OCI-LY1 (cell line): ENCODE measurements at regions not wholly inside any gene's neighbourhood (a gene's known extent, or its start where the extent isn't known, plus 50 kb on each side); places are given as distances from the start of the nearest gene placed in this dataset.

ENCODE experiments used
- H2AFZ ChIP-seq: fragments of 200-600 bp; sonication (generic), shearing (Covaris generic); 2 replicates; pipeline ENCODE4 v1.6.0; 2014; ENCODE audit warnings: antibody characterized with exemption, mild to moderate bottlenecking, low read length
- H3F3A ChIP-seq: fragments of 200-600 bp; sonication (generic), shearing (Covaris generic); 2 replicates; pipeline ENCODE4 v1.6.0; 2014; ENCODE audit warnings: mild to moderate bottlenecking, antibody characterized with exemption, low read length, moderate library complexity; ENCODE audit not compliant: insufficient read depth
- H3K27ac ChIP-seq: fragments of 200-600 bp; sonication (generic); 2 replicates; pipeline ENCODE4 v1.5.1; 2014; ENCODE audit warnings: low read length, mixed run types, mild to moderate bottlenecking, low read depth; ENCODE audit not compliant: poor library complexity, severe bottlenecking
- H3K27me3 ChIP-seq: fragments of 200-600 bp; sonication (generic); 2 replicates; pipeline ENCODE4 v1.6.0; 2014; ENCODE audit warnings: antibody characterized with exemption, mild to moderate bottlenecking, low read length, moderate library complexity; ENCODE audit not compliant: insufficient read depth
- H3K36me3 ChIP-seq: fragments of 200-600 bp; sonication (generic); 2 replicates; pipeline ENCODE4 v1.6.1; 2014; ENCODE audit warnings: mild to moderate bottlenecking, antibody characterized with exemption, low read length, moderate library complexity, mixed read lengths; ENCODE audit not compliant: insufficient read depth
- H3K4me1 ChIP-seq: fragments of 200-600 bp; sonication (generic); 2 replicates; pipeline ENCODE4 v1.5.1; 2014; ENCODE audit warnings: mild to moderate bottlenecking, low read length, moderate library complexity; ENCODE audit not compliant: insufficient read depth, severe bottlenecking
- H3K4me2 ChIP-seq: fragments of 200-600 bp; sonication (generic), shearing (Covaris generic); 2 replicates; pipeline ENCODE4 v1.6.1; 2014; ENCODE audit warnings: low read length
- H3K4me3 ChIP-seq: fragments of 200-600 bp; sonication (generic); 2 replicates; pipeline ENCODE4 v1.5.1; 2014; ENCODE audit warnings: low read length, low read depth, mild to moderate bottlenecking, mixed read lengths; ENCODE audit not compliant: poor library complexity, severe bottlenecking
- H3K79me2 ChIP-seq: fragments of 200-600 bp; shearing (Covaris generic); 2 replicates; pipeline ENCODE4 v1.6.1; 2016; ENCODE audit warnings: mixed run types, low read length, mixed read lengths; ENCODE audit not compliant: insufficient read depth
- H3K9ac ChIP-seq: fragments of 200-600 bp; sonication (generic), shearing (Covaris generic); 2 replicates; pipeline ENCODE4 v1.6.1; 2014; ENCODE audit warnings: mild to moderate bottlenecking, low read length, mixed read lengths
- H3K9me2 ChIP-seq: fragments of 200-600 bp; sonication (generic), shearing (Covaris generic); 2 replicates; pipeline ENCODE4 v1.6.1; 2014; ENCODE audit warnings: low read depth, mild to moderate bottlenecking, low read length, mixed read lengths
- H3K9me3 ChIP-seq: fragments of 200-600 bp; shearing (Covaris generic); 2 replicates; pipeline ENCODE4 v1.6.1; 2014; ENCODE audit warnings: low read length, mixed read lengths
- H4K20me1 ChIP-seq: fragments of 200-600 bp; sonication (generic), shearing (Covaris generic); 2 replicates; pipeline ENCODE4 v1.6.0; 2016; ENCODE audit warnings: mild to moderate bottlenecking, low read length; ENCODE audit not compliant: insufficient read depth
- EZH2 ChIP-seq: fragments of 200-600 bp; sonication (generic), shearing (Covaris generic); IDR thresholded peaks from 2 replicates; pipeline ENCODE4 v1.8.0; 2017; ENCODE audit warnings: borderline replicate concordance, mixed run types, mild to moderate bottlenecking, antibody characterized with exemption, low read length, moderate library complexity, mixed read lengths
- TF ChIP-seq, protein P1 (sequence below): fragments of 200-600 bp; sonication (generic), shearing (Covaris generic); IDR thresholded peaks from 2 replicates; pipeline ENCODE4 v1.5.1; 2017; ENCODE audit warnings: mild to moderate bottlenecking, antibody characterized with exemption, low read length, moderate library complexity, mixed read lengths

DNA sequence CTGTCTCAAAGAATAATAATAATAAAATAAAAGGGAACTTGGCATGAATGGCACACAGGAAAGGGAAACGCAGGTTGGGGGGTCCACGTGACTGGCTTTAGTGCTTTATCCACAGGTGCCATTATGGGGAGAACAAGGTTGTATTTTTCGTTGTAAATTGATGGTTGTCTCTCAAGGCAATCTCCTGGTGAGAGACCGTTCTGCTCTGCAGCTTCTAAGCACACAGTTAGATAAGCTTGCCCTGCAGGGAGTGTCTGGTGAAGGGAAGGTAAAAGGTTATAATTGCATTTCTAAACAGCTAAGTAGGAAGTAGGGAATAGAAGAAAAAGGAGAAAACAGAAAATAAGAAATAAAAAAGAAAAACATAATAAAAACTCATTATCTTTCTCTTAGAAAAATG is 69.1 kb upstream of the CPSF6 start:
- Histone ChIP-seq H3K79me2 (no peaks in the 10 kb centered on the region), H2AFZ (no peak overlapping the region), H3K4me3 (no peak overlapping the region), H3K9me2 (no peaks in the 10 kb centered on the region), H3K9me3 (no peaks in the 10 kb centered on the region), H3K4me2 (no peak overlapping the region), H3K9ac (no peak overlapping the region), H3K4me1 (no peaks in the 10 kb centered on the region), H4K20me1 (no peaks in the 10 kb centered on the region), H3K27ac (no peak overlapping the region), H3K36me3 (no peaks in the 10 kb centered on the region), H3K27me3 (no peaks in the 10 kb centered on the region), H3F3A (no peaks in the 10 kb centered on the region)
- TF ChIP-seq EZH2: no peak
- TF ChIP-seq, protein P1, sequence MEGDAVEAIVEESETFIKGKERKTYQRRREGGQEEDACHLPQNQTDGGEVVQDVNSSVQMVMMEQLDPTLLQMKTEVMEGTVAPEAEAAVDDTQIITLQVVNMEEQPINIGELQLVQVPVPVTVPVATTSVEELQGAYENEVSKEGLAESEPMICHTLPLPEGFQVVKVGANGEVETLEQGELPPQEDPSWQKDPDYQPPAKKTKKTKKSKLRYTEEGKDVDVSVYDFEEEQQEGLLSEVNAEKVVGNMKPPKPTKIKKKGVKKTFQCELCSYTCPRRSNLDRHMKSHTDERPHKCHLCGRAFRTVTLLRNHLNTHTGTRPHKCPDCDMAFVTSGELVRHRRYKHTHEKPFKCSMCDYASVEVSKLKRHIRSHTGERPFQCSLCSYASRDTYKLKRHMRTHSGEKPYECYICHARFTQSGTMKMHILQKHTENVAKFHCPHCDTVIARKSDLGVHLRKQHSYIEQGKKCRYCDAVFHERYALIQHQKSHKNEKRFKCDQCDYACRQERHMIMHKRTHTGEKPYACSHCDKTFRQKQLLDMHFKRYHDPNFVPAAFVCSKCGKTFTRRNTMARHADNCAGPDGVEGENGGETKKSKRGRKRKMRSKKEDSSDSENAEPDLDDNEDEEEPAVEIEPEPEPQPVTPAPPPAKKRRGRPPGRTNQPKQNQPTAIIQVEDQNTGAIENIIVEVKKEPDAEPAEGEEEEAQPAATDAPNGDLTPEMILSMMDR: no peak

DNA sequence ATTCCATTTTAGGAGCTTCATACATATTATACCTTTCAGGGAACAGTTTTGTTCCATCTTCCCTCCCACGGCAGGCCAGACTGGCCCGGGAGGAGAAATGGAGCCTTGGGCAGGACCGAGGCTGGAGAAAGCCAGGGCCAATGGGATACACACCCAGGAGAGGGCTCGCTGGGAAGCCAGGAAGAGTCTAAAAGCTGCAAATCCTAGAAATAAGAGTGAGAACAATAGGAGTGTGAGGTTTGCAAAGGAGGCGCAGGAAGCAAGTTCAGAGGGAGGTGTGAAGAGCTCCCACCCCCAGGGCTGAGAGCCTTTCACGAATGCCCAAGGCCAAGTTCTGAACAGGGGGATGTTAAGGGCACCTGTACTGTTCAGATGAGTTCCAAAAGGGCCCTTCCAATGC is 67.5 kb upstream of the CPSF6 start:
- no peaks in the 10 kb centered on the region for H3K36me3 ChIP-seq
- H3K4me3 ChIP-seq: no peak overlapping the region
- no peaks in the 10 kb centered on the region for H3K4me1 ChIP-seq
- H3K27me3 ChIP-seq: no peaks in the 10 kb centered on the region
- no peaks in the 10 kb centered on the region for H4K20me1 ChIP-seq
- H3F3A ChIP-seq: no peaks in the 10 kb centered on the region
- H3K4me2 ChIP-seq: no peak overlapping the region
- H3K9me3 ChIP-seq: no peaks in the 10 kb centered on the region
- TF ChIP-seq, protein P1: no peak
- no peak for TF ChIP-seq EZH2
- no peak overlapping the region for H3K9ac ChIP-seq
- H2AFZ ChIP-seq: no peak overlapping the region
- no peaks in the 10 kb centered on the region for H3K9me2 ChIP-seq
- no peak overlapping the region for H3K27ac ChIP-seq
- no peaks in the 10 kb centered on the region for H3K79me2 ChIP-seq

DNA sequence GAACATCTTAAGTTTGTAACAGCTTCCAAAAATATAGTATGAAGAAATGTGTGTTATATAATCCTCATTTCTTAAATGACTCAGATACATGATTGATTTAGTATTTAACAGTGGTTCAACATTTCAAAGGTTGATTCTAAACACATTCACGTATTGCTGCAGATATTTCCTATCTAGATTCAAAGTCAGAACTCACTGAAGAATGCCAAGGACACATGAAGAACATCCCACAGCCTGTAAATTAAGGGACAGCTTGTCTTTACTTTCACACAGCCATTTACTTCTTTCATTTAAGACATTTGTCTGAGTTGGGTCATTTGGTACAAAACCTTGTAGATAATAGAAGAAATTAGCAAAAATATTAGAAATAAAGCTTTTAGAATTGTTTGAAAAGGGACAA is 66.9 kb upstream of the CPSF6 start:
- no peak overlapping the region for H3K4me2 ChIP-seq

More for the DNA sequence above, 66.9 kb upstream of the CPSF6 start:
- no peaks in the 10 kb centered on the region for H3K36me3 ChIP-seq
- no peaks in the 10 kb centered on the region for H3K9me2 ChIP-seq
- no peak overlapping the region for H3K27ac ChIP-seq
- H2AFZ ChIP-seq: no peak overlapping the region
- H3K9ac ChIP-seq: no peak overlapping the region
- no peaks in the 10 kb centered on the region for H3K4me1 ChIP-seq
- H3K27me3 ChIP-seq: no peaks in the 10 kb centered on the region
- H3K4me3 ChIP-seq: no peak overlapping the region
- H3K9me3 ChIP-seq: no peaks in the 10 kb centered on the region
- H4K20me1 ChIP-seq: no peaks in the 10 kb centered on the region
- no peak for TF ChIP-seq EZH2
- TF ChIP-seq, protein P1: no peak
- no peaks in the 10 kb centered on the region for H3K79me2 ChIP-seq
- H3F3A ChIP-seq: no peaks in the 10 kb centered on the region
